CD4-positive, alpha-beta T cell treated with Interleukin-17A for 4 hours (primary cell): ENCODE measurements at regions not wholly inside any gene's neighbourhood (a gene's known extent, or its start where the extent isn't known, plus 50 kb on each side); places are given as distances from the start of the nearest gene placed in this dataset.

Experiments
- DNase-seq: peaks from one replicate; pipeline ENCODE4 v3.0.0-alpha.2; 2020; ENCODE audit warnings: mixed read lengths

DNA sequence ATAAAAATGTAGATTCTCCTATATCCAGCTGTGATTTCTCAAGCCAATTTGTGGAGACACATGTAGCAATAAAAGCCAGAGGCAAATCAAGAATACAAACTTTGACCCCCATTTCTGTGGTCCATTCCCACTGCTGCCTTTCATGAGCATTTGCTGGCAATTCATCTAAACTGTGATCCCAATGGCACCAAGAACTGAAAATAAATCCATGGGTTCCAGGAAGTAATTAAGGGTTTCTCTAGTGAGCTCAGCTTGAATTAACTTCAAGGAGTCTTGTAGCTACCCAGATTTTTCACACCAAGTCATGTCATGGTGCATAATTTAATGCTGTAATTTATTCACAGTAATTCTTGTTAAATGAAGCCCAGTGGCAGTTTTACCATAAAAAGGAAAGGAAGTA lies 145.0 kb upstream of the SMC2 start:
- no peak for DNase-seq

- no peak for DNase-seq
Measured at GRCh38 chr9:103977163-103977562, 116.9 kb upstream of the SMC2 start.

DNA sequence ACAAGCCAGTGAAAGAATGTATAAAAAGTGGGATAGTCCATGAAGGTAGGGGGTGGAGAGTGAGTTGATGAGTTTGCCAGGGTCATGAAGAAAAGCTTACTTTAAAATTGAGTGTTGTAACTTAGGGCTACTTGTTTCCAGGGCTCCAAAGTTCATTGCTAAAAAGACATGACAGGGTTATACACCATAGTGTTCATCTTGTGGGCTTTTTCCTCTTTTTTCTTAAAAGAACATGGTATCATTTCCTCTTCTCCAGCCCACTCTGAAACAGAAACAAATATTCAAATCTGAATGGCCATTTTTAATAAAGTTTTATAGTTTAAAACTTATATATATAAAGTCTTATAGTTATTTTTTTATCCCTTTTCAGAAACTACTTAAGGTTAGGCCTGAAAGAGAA lies 115.7 kb upstream of the SMC2 start:
- DNase-seq: no peak

GRCh38 chr9:103981912-103982311 lies 112.2 kb upstream of the SMC2 start:
- no peak for DNase-seq

DNA sequence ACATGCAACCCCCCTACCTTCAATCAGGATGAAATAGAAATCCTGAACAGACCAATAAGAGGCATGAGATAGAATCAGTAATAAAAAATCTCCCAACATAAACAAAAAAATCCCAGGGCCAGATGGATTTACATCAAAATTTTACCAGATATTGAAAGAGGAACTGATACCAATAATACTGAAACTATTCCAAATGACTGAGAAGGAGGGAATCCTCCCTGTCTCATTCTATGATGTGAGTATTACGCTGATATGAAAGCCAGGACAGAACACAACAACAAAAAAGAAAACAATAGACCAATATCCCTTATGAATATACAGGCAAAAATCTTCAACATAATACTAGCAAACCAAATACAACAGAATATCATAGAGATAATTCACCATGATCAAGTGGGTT lies 109.0 kb upstream of the SMC2 start:
- no peak for DNase-seq

- no peak for DNase-seq
Measured at GRCh38 chr9:103988821-103989220, 105.3 kb upstream of the SMC2 start.

DNA sequence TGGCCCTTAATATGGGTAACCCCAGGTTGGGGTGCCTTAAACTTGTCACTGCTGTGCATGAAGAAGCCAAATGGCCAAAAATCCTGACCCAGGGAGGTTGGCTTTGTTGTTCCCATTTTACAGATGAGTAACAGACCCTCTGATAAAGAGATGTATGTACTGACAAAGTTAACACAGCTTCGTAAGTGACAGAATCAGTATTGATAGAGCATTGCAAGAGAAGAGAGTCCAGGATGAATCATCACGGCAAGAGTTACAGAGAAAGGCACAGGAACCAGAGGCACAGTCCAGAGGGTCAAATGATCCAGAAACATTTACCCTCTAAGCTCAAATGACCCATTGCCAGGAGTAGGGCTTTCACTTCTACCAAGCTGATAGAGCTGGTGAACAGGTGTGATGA lies 103.8 kb upstream of the SMC2 start:
- no peak for DNase-seq

GRCh38 chr9:103991001-103991400 lies 103.1 kb upstream of the SMC2 start:
- no peak for DNase-seq

- no peak for DNase-seq
Measured at GRCh38 chr9:103991698-103992097, 102.4 kb upstream of the SMC2 start.

GRCh38 chr9:103992938-103993579 lies 101.0 kb upstream of the SMC2 start:
- DNase-seq: no peak

DNA sequence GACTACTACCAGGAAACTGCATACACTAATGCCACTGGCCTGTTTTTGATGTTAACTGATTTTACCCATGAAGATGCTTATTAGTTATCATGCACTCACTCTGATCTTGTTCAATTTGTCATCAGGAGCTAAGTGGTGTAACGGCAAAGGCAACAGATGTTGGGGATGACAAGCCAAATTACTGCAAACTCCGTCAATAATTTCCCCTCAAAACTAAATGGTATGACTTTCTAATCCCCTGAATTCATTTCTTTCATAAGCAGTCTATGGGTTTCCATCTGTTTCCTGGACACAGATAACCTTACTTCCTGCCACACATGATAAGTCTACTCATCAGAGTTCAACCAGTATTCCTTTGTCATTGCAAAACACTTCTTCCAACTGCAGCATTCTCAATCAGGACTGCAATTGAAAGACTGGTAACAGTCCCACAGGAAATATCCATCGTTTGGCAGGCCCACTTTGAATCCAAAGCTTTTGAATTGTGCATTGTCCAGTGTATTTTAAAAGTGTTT lies 96.2 kb upstream of the SMC2 start:
- DNase-seq: no peak

DNA sequence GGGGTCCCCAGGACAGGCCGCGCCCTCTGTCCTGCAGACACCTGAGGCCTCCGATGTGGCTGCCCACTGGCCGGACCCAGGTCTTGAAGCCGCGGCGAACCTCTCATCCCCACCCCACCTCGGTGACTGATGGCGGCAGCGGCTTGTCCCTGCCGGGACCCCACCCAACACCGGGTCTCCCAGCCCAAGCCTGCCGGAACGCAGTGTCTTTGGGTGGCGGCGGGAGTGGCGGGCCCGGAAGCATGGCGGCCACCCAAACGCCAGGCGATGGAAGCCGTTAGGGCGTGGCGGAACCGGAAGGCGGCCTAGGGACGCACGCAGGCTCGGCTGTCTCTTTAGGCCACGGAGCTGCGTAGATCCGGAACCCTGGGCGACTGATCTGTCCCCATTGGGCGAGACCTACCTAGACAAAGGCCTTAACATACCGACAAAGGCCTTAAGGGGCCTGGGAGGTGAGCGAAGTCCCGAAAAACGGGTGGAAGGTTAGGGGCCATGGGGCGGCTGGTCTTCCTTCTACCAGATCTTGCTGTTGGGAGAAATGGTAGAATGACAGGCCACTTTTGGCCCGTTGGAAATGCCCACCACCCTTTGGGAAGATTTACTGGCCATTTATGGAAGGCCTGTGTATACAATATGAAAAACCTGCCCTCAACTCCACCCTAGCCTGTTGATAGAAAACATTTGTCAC lies 94.6 kb upstream of the SMC2 start:
- DNase-seq: no peak

- DNase-seq: no peak
Measured at GRCh38 chr9:104009826-104010225, 84.3 kb upstream of the SMC2 start.

DNA sequence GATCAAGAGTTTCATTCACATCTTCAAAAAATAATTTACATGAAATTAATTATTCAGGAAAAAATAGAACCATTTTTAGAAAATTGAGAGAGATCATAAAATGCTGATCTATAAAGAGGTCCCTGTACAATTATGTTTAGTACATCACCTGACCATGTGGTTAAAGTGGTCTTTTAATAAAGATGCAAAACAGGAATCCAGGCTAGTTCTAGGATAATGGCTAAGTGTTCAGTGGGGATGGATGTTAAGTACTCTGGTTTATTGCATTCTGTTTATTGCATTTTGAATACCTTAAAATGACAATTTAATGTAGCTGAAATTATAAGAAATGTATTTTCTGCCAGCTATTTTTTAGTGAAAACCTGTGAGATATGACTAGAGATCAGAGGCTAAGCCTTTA lies 72.0 kb upstream of the SMC2 start:
- no peak for DNase-seq

DNA sequence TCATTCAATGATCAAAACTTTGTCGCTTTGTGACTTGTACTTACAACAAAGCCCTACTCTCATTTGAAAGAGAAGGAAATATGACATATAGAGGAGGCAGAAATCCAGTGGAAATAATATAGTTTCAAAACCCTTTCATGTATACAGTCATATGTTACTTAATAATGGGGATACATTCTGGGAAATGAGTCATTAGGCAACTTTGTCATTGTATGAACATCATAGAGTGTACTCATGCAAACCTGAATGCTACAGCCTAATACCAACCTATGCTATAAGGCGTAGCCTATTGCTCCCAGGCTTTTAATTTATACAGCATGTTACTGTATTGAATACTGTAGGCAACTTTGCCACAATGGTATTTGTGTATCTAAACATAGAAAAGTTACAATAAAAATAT lies 69.0 kb upstream of the SMC2 start:
- no peak for DNase-seq

- DNase-seq: no peak
Measured at GRCh38 chr9:104025945-104026344, 68.2 kb upstream of the SMC2 start.

- no peak for DNase-seq
Measured at GRCh38 chr9:104027295-104027694, 66.8 kb upstream of the SMC2 start.

DNA sequence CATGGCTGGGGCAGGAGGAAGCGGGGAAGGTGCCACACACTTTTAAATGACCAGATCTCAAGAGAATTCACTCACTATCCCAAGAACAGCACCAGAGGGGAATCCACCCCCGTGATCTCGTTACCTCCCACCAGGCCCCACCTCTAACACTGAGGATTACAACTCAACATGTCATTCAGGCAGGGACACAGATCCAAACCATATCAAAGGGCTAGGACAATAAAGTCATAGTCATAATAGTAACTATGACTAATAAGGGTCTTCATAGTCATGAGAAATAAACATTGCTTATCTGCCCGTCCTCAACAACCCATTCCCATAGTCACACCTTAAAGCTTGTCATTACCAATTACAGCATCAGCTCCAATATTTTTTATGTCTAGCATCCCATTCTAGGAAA lies 65.3 kb upstream of the SMC2 start:
- no peak for DNase-seq
